ENCODE measurements at regions not wholly inside any gene's neighbourhood (a gene's known extent, or its start where the extent isn't known, plus 50 kb on each side); places are given as distances from the start of the nearest gene placed in this dataset.

- H3K4me3 Mint-ChIP-seq (ENCODE audit: low read depth), result no peak overlapping the region
- DNase-seq (ENCODE audit: low spot score, unreplicated experiment), result no peak
- TF ChIP-seq CTCF (IDR thresholded peaks at IDR 0.05; ENCODE audit: unreplicated experiment), result no peak
- peaks cover 3% of the 10 kb centered on the region for H3K9me3 Mint-ChIP-seq (ENCODE audit: low read depth)
- peak overlapping the region; percentile 7 for H3K27ac Mint-ChIP-seq
- H3K4me1 Mint-ChIP-seq (ENCODE audit: low read depth), result no peaks in the 10 kb centered on the region
- H3K27me3 Mint-ChIP-seq, result no peaks in the 10 kb centered on the region
- H3K36me3 Mint-ChIP-seq (ENCODE audit: insufficient read depth), result no peaks in the 10 kb centered on the region
Measured at GRCh38 chr6:74979065-74979766, 226.6 kb downstream of the COL12A1 start.

- TF ChIP-seq CTCF (IDR thresholded peaks at IDR 0.05; ENCODE audit: unreplicated experiment), result no peak
- Mint-ChIP-seq H3K36me3 (ENCODE audit: insufficient read depth) (no peaks in the 10 kb centered on the region), H3K27me3 (no peaks in the 10 kb centered on the region), H3K4me3 (ENCODE audit: low read depth) (no peak overlapping the region), H3K27ac (no peak overlapping the region), H3K4me1 (ENCODE audit: low read depth) (no peaks in the 10 kb centered on the region), H3K9me3 (ENCODE audit: low read depth) (peaks cover 4% of the 10 kb centered on the region)
- DNase-seq (ENCODE audit: low spot score, unreplicated experiment), result no peak
Measured at GRCh38 chr6:74976701-74977100, 229.2 kb downstream of the COL12A1 start.

- no peak for TF ChIP-seq CTCF (IDR thresholded peaks at IDR 0.05; ENCODE audit: unreplicated experiment)
- Mint-ChIP-seq H3K9me3 (ENCODE audit: low read depth) (peaks cover 4% of the 10 kb centered on the region), H3K4me1 (ENCODE audit: low read depth) (no peaks in the 10 kb centered on the region), H3K36me3 (ENCODE audit: insufficient read depth) (no peaks in the 10 kb centered on the region), H3K27ac (no peak overlapping the region), H3K27me3 (no peaks in the 10 kb centered on the region), H3K4me3 (ENCODE audit: low read depth) (no peak overlapping the region)
- DNase-seq (ENCODE audit: low spot score, unreplicated experiment), result no peak
Measured at GRCh38 chr6:74976026-74976425, 229.8 kb downstream of the COL12A1 start.

- no peak for TF ChIP-seq CTCF (IDR thresholded peaks at IDR 0.05; ENCODE audit: unreplicated experiment)
- peaks cover 14% of the 10 kb centered on the region for H3K4me1 Mint-ChIP-seq (ENCODE audit: low read depth)
- no peak for DNase-seq (ENCODE audit: low spot score, unreplicated experiment)
- H3K27me3 Mint-ChIP-seq, result no peaks in the 10 kb centered on the region
- H3K4me3 Mint-ChIP-seq (ENCODE audit: low read depth), result no peak overlapping the region
- H3K27ac Mint-ChIP-seq, result no peak overlapping the region
- H3K9me3 Mint-ChIP-seq (ENCODE audit: low read depth), result peaks cover 4% of the 10 kb centered on the region
- H3K36me3 Mint-ChIP-seq (ENCODE audit: insufficient read depth), result no peaks in the 10 kb centered on the region
Measured at GRCh38 chr6:74973591-74973990, 232.3 kb downstream of the COL12A1 start.

- H3K27ac Mint-ChIP-seq, result no peak overlapping the region
- H3K4me1 Mint-ChIP-seq (ENCODE audit: low read depth), result peaks cover 16% of the 10 kb centered on the region
- H3K36me3 Mint-ChIP-seq (ENCODE audit: insufficient read depth), result no peaks in the 10 kb centered on the region
- H3K27me3 Mint-ChIP-seq, result no peaks in the 10 kb centered on the region
- H3K9me3 Mint-ChIP-seq (ENCODE audit: low read depth), result peaks cover 4% of the 10 kb centered on the region
- no peak overlapping the region for H3K4me3 Mint-ChIP-seq (ENCODE audit: low read depth)
- no peak for TF ChIP-seq CTCF (IDR thresholded peaks at IDR 0.05; ENCODE audit: unreplicated experiment)
- no peak for DNase-seq (ENCODE audit: low spot score, unreplicated experiment)
Measured at GRCh38 chr6:74971633-74972032, 234.2 kb downstream of the COL12A1 start.
